HG02981 (cell line): ENCODE measurements at regions not wholly inside any gene's neighbourhood (a gene's known extent, or its start where the extent isn't known, plus 50 kb on each side); places are given as distances from the start of the nearest gene placed in this dataset.
"Not testable (repeated sequence)": the region's sequence is repeated elsewhere in the genome, so short reads cannot be mapped to it uniquely, and the experiment has no call there.

Experiments
- ATAC-seq: cut with Tn5 transposase; IDR thresholded peaks from one replicate; pipeline ENCODE4 v1.9.1; 2021; ENCODE audit warnings: mild to moderate bottlenecking, moderate library complexity; ENCODE audit not compliant: unreplicated experiment

DNA sequence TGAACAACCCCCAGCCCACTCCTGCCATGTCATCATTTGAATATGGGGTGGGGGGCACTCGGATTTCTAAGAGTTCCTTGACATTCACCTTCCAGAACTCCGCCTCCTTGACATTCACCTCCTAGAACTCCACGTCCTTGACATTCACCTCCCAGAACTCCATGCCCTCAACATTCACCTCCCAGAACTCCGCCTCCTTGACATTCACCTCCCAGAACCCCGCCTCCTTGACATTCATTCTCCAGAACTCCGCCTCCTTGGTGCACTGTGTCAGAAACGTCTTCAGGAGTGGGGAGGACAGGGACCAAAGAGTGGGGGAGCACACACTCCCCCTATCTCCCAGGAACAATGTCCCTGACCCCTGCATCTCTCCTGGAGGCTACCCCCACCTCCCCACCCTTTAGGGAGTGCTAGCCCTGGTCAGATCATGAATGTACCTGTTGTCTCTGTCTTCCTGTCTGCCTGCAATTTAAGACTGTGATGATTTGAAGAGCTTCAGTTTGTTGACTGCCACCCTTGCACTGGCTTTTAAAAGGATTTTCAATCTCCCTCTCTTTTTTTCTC is 110.1 kb downstream of the NPTX2 start:
- ATAC-seq, result no peak

DNA sequence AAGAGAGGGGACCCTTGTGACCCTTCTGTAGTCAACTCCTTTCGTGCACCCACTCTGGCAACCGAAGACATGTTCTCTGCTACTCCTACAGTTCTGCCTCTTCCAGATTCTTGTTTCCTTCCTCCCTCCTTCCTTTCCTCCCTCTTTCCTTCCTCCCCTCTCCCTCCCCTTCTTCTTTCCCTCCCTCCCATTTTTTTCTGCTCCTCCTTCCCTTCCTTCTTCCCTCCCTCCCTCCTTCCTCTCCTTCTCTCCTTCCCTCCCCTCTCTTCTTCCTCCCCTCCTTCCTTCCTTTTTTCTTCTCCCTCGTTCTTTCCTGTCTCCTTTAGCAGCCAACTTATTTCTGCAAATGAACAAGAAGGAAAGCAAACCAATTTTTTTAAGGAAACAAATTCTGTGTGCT is 111.5 kb downstream of the NPTX2 start:
- no peak for ATAC-seq

DNA sequence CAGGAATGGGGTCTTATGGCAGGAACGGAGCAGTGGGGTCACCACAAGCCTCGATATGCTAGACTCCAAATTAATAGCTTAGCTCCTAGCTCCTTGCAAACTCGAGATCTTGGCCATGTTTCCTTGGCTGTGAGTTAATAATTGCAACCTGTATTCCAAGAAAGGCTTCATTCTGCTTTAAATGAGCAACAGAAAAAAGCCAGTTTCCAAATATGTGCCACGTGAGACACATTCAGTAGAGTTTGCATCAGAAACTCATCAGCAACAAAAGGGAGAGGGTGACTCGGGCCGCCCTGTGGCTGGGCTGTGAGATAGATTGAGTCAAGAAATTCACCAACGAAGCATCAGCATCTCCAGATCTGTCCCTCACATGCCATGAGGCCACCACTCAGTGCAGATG is 112.0 kb downstream of the NPTX2 start:
- ATAC-seq, result no peak

DNA sequence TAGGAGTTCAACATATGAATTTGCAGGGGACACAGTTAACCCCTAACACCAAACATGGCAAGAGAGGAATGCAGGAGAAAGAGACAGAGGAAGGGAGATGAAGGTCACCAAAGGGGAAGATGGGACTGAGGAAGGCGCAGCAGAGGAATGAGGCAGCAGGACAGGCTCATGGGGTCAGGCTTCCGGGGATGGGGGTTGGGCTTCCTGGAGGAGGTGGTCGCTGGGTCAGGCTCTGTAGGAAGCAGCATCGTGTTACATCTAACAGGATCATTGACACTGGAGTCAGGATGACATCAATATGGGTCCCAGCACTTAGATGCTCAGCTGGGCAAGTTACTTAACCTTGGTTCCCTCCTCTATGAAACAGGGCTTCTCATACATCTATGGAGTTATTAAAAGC is 113.2 kb downstream of the NPTX2 start:
- ATAC-seq, result no peak

DNA sequence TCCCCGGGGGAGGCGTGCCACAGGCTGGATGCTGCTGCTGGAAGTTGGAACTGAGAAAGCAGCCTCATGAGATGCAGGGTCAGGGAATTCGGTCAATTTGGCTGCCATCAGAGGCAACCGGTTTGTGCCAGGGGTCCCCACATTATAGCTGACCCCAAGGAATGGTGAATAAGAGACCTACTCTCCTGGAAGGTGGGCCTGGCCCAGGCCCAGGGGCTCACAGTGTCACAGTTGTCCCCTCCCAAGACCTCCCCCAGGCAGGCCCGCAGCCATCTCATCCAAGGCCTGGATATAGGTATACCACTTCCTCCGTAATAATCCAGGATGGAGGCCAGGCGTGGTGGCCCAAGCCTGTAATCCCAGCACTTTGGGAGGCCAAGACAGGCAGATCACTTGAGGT is 114.6 kb downstream of the NPTX2 start:
- ATAC-seq, result no peak

DNA sequence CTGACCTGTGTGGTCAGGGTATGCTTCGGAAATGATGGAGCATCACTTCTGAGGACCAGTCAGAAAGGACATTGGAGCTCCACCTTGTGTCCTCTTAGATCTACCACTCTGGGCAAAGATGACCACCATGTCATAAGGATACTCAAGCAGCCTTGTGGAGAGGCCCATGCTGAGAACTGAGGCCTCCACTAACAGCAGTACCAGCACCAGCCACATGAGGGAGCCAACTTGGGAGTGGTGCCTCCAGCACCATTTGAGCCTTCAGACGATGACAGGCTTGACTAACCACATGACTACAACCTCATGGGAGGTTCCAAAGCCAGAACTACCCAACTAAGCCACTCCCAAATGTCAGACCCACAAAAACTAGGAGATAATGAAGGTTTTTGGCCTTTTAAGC is 116.0 kb downstream of the NPTX2 start:
- ATAC-seq, result no peak

DNA sequence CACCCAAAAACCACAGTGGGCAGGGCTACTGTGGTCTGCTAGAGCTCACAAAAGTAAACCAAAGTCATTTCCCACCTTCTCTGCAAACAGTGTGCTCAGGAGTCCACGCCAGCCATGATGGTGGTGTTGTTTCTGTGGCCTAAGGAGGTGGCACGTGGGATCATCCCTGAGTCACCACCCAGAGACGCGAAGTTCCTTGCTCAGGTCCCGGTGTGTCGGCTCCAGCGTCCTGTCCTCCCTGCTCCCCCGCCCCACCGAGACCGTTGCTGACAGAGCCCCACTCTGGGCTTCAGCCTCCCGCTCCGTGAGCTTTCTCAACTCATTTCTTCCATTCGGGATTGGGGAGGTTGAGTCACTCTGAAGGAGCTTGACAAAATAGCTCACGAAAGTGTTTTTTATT is 118.7 kb downstream of the NPTX2 start:
- ATAC-seq, result no peak

DNA sequence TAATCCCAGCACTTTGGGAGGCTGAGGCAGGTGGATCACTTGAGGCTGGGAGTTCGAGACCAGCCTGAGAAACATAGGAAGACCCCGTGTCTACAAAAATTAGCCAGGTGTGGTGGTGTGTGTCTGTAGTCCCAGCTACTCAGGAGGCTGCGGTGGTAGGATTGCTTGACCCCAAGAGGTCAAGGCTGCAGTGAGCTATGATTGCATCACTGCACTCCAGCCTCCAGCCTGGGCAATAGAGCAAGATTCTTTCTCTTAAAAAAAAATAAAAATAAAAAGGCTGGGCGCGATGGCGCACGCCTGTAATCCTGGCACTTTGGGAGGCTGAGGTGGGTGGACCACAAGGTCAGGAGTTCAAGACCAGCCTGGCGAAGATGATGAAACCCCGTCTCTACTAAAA is 119.4 kb downstream of the NPTX2 start:
- not testable (repeated sequence) for ATAC-seq

DNA sequence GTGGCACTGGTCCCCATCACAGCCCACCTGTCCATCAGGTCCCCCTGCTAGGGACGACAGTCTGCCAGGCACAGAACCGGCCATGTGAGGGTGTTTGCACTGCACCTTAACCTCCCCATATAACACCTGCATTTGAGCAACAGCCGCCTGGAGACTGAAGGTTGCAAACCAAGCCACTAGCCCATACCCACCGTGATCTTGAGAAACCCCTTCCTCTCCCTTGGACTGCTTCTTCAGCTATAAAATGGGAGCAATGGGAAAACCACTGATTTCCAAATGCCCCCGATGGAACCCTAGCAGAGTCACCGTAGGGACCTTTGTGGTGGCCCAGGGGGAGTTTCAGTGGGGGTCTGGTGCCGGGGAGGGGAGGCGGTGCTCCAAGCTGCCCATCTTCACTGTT is 120.1 kb downstream of the NPTX2 start:
- ATAC-seq, result no peak

DNA sequence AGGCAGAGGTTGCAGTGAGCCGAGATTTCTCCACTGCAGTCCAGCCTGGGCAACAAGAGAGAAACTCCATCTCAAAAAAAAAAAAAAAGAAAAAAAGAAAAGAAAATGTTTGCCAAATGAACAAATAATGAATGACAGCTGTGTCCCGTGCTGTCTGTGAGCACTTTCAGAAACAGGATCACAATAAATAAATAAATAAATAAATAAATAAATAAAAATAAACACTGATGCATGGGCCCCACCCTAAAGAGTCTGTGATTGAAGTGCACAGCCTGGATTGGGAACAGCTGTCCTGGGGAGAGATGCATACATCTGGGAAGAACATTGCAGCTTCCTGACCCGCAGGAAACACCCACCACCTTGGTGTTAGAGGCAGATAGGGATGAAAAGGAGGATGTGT is 123.6 kb downstream of the NPTX2 start:
- ATAC-seq, result no peak

DNA sequence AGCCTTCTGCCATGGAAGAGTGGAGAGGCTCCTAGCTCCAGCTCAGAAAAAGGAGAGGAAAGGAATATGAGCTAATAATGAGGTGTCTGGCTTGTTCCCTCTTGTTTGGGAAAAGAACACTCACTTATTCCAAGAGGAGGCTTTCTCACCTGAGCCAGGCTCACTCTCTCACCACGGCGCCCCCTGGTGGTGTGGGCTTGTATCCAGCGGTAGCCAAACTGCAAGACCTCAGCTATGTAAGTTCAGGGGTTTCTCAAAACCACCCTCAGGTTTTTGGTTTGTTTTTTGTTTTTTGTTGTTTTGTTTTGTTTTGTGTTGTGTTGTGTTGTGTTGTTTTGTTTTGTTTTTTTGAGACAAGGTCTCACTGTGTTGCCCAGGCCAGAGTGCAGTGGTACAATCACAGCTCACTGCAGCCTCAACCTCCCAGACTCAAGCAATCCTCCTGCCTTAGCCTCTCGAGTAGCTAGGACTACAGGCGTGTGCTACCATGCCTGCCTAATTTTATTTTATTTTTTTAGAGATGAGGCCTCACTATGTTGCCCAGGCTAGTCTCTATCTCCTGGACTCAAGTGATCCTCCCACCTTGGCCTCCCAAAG is 124.0 kb downstream of the TMEM130 start:
- no peak for ATAC-seq

DNA sequence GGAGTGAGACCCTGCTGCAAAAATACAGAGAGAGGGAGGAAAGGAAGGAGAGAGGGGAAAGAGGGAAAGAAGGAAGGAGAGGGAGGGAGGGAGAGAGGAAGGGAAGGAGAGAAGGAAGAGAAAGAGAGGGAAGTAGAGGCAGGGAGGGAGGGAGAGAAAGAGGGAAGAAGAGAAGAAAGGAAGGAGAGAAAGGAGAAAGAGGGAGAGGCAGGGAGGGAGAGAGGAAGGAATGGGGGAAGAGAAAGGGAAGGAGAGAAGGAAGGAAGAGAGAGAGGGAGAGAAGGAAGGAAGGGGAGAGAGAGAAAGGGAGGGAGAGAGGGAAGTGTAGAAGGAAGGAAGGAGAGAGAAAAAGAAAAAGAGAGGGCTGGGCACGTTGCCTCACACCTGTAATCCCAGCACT is 121.7 kb downstream of the TMEM130 start:
- ATAC-seq, result no peak

DNA sequence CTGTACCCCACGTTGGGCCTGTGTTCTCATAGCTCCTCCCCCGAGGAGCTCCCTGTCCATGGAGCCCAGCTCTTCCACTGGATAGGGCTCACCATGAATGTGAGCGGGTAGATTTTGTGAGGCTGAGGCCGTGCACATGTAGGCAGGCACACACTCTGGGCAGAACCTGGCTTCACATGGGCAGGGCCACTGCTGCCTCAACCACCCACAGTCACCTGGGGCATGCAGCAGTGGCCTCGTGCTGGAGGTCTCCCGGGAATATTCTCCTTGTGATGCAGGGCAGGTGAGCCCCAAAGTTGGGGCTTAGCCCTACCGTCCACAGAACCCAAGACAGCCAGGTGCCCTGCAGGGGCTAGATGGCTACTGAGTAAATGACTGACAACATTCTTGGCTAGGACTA is 116.6 kb downstream of the TMEM130 start:
- no peak for ATAC-seq

DNA sequence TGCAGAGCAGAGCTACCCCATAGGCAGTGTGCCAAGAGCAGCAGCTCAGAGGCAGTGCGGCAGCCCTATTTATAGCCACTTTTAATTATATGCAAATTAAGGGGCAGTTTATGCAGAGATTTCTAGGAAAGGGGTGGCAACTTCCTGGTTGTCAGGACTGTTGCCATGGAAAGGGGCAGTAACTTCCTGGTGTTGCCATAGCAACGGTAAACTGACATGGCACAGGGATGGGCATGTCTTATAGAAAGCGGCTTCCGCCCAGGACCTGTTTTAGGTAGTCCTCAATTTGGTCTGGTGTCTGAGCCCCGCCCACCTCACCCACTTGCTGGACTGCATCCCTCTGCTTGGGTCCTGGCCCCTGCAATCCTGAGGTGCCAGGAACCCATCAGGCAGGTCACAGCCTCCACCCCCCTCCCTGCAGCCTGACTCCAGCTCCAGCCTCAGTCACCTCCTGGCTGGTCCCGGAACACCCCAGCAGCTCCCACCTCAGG is 115.8 kb downstream of the TMEM130 start:
- ATAC-seq, result no peak

DNA sequence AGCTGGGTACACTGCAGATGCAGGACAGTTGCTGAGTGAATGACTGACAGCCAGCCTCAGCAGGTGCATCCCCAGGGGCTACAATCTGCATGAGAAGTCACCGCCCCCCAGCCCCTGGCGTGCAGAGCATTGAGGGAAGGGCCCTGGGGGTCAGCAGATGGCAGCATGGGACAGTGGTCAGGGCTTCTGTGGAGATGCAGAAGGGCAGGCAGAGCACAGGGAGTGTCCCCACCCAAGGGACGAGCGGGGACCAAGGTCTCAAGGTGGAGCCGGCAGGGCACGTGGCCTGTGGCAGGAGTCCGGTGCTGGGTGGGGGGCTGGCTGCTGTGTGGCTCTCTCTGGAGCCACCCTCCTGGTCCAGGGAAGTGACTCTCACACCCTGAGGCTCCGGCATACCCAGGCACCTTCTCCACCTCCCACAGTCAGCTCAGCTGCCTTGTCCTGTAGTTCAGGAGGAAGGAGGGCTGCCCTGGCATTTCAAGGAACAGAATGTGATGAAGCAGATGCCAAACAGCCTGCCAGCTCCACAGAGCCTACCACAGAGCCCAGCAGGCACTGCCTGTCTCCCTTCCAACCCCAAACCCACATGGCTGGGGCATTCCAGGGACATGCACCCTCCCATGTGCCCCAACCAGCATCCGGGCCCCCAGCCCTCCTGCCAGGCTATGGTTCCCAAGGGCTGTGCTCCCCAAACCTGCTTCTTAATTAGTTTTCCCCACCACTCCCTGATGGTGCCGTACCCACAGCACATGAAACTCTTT is 114.5 kb downstream of the TMEM130 start:
- ATAC-seq, result no peak

DNA sequence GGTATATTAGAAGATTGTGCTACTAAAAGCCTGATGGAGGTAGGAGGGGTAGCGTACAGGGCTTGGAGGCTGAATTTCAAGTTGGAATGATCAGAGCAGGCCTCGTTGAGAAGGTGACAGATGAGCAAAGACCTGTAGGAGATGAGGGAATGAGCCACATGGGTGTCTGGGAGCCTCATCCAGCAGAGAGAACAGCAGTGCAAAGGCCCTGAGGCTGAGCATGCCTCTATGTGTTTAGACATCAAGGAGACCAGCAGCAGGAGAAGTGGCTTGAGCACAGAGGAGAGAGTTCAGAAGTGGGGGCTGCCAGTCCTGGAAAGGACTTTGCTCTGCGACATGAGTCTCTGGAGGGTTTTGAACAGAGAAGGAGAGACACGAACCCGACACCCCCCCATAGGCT is 111.7 kb downstream of the TMEM130 start:
- no peak for ATAC-seq

DNA sequence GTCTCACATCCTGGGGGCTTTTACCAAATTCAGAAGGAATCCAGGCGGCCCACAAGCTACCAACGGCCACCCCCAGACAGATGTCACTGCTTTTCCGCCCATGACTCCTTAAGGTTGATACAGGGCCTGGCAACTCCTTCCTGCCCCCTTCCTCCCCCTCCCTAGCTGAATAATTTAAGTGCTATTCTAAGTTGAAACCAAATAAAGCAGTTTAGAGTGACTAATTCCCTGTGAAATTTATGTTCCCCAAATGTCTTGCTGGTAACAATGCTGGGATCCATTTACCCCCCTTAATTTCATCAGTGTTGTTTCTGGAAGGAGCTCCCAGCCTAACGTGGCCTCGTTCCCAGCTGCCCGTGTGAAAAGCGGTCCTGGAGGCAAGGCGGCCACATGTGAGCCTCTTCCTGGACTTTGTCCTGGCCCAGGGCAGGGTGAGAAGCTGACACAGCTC is 109.6 kb downstream of the TMEM130 start:
- no peak for ATAC-seq

DNA sequence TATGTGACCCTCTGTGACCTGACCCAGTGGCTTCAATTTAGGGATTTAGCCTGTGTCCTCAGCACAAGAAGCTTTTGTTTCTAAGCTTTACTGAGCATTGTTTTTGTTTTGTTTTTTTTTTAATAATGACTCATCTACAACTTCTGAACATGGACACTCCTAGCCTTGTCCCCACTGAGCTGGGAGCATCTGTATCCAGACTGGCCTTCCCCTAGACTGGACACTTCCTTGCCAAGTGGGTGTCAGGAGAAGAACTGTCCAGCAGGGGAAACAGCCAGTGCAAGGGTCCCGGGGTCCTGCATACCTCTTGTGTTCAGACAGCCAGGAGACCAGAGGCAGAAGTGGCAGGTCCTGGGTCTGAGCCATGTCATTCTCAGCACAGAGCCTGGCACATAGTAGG is 108.6 kb downstream of the TMEM130 start:
- ATAC-seq, result no peak

DNA sequence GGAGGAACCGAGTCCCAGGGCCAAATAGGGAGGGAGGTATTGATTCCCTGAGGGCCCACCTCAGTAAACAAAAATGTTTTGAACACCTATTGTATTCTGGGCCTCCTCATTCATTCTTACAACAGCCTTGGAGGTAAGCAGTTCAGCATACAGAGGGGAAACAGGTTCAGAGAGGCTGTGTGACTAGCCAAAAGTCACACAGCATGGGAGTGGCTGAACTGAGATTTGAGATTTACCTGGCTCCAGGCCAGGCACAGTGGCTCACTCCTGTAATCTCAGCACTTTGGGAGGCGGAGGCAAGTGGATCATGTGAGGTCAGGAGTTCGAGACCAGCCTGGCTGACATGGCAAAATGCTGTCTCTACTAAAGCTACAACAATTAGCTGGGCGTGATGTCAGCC is 107.2 kb downstream of the TMEM130 start:
- ATAC-seq, result no peak

DNA sequence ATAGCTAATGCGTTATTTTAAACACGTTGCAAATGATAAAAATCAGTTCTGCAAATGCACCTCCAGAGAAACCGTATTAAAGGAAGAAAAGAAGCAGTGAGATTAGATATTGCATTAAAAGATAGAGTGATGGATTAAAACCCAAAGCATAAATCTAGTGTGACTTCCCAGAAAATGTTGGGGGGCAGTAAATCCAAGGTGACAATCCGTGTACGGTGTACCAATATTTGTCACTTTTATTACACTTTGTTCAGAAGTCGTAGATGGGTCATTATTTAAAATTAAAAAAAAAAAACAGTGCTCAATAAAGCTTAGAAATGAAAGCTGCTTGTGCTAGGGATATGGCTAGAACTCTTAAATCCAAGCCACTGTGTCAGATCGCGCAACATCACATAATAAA is 106.4 kb downstream of the TMEM130 start:
- no peak for ATAC-seq

DNA sequence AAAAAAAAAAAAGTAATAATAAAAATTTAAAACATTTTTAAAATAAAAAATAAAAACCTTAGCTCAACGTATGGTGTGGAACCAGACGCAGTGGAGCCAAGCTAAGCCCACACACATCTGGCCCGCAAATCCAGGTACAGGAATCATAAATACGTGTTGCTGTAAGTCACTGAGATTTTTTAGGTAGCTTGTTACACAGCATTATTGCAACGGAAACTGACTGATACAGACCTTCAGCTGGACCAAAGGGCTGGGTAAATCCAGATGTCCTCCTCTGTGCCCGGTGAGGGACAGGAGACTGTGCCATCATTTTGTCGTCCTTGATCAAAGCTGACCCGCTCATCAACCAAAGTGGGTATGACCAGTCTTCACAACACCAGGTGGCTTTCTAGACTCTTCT is 104.9 kb downstream of the TMEM130 start:
- no peak for ATAC-seq

DNA sequence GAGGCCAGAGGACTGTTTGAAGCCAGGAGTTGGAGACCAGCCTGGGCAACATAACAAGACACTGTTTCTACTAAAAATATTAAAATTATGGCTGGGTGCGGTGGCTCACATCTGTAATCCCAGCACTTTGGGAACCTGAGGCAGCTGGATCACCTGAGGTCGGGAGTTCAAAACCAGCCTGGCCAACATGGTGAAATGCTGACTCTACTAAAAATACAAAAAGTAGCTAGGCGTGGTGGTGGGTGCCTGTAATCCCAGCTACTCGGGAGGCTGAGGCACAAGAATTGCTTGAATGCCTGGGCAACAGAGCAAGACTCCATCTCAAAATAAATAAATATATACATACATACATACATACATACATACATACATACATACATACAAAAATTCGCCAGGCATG is 99.7 kb downstream of the TMEM130 start:
- not testable (repeated sequence) for ATAC-seq
